ENCODE measurements at regions not wholly inside any gene's neighbourhood (a gene's known extent, or its start where the extent isn't known, plus 50 kb on each side); places are given as distances from the start of the nearest gene placed in this dataset.

DNA sequence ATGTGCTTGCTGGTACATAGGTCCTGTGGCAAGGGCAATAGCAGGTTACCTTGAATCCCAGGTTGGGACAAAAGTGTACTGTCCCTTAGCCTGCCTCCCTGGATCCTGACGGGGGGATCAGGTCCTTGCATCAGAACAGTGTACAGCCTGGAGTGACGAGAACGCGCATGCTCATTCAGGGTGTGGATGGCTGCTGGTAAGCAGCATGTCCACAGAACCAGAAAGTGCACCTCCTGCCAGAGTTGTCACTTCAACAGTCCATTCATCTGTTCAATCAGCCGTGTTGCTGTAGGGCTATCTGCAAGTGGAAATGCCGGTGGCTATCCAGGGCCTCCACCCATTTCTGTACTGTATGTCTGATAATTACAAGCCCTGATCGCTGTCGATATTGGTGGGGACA lies 236.3 kb upstream of the SOX4 start:
- TF ChIP-seq, protein P1, sequence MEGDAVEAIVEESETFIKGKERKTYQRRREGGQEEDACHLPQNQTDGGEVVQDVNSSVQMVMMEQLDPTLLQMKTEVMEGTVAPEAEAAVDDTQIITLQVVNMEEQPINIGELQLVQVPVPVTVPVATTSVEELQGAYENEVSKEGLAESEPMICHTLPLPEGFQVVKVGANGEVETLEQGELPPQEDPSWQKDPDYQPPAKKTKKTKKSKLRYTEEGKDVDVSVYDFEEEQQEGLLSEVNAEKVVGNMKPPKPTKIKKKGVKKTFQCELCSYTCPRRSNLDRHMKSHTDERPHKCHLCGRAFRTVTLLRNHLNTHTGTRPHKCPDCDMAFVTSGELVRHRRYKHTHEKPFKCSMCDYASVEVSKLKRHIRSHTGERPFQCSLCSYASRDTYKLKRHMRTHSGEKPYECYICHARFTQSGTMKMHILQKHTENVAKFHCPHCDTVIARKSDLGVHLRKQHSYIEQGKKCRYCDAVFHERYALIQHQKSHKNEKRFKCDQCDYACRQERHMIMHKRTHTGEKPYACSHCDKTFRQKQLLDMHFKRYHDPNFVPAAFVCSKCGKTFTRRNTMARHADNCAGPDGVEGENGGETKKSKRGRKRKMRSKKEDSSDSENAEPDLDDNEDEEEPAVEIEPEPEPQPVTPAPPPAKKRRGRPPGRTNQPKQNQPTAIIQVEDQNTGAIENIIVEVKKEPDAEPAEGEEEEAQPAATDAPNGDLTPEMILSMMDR (tag by site-specific recombination; IDR thresholded peaks at IDR 0.05) = no peak
- TF ChIP-seq YY1 (tag by site-specific recombination; IDR thresholded peaks at IDR 0.05) (no peak), TCF7L2 (IDR thresholded peaks at IDR 0.05; ENCODE audit: borderline replicate concordance, low read depth, low read length) (no peak), PBX3 (CRISPR knock-in tag; IDR thresholded peaks at IDR 0.05) (no peak), ZNF777 (tag by site-specific recombination; IDR thresholded peaks at IDR 0.05; ENCODE audit: borderline replicate concordance) (no peak)
